GM19438 (cell line): ENCODE measurements at regions not wholly inside any gene's neighbourhood (a gene's known extent, or its start where the extent isn't known, plus 50 kb on each side); places are given as distances from the start of the nearest gene placed in this dataset.
"Not testable (repeated sequence)": the region's sequence is repeated elsewhere in the genome, so short reads cannot be mapped to it uniquely, and the experiment has no call there.

Experiments used
- ATAC-seq: cut with Tn5 transposase; IDR thresholded peaks from one replicate; pipeline ENCODE4 v1.9.1; 2021; ENCODE audit warnings: low read depth; ENCODE audit not compliant: unreplicated experiment

- ATAC-seq: not testable (repeated sequence)
These were observed 51.1 kb upstream of the BNC1 start for GRCh38 chr15:83335542-83335941.

- no peak for ATAC-seq
These were observed 54.9 kb upstream of the BNC1 start for GRCh38 chr15:83339396-83339795.

- ATAC-seq: no peak
These were observed 55.6 kb upstream of the BNC1 start for GRCh38 chr15:83340087-83340486.

- ATAC-seq: no peak
These were observed 61.9 kb upstream of the BNC1 start for GRCh38 chr15:83346342-83346741.

GRCh38 chr15:83352119-83352518 is 67.7 kb upstream of the BNC1 start:
- no peak for ATAC-seq

- ATAC-seq: no peak
These were observed 72.3 kb upstream of the BNC1 start for GRCh38 chr15:83356501-83357399.

- ATAC-seq: no peak
These were observed 74.6 kb upstream of the BNC1 start for GRCh38 chr15:83358972-83359564.

GRCh38 chr15:83362706-83363105 is 78.2 kb upstream of the BNC1 start:
- ATAC-seq: no peak

GRCh38 chr15:83364501-83364900 is 80.0 kb upstream of the BNC1 start:
- no peak for ATAC-seq

GRCh38 chr15:83365370-83365938 is 81.0 kb upstream of the BNC1 start:
- no peak for ATAC-seq

- no peak for ATAC-seq
These were observed 74.7 kb upstream of the SH3GL3 start for GRCh38 chr15:83372434-83372891.

- ATAC-seq: no peak
These were observed 68.1 kb upstream of the SH3GL3 start for GRCh38 chr15:83378921-83379578.

- no peak for ATAC-seq
These were observed 67.6 kb upstream of the SH3GL3 start for GRCh38 chr15:83379579-83379959.

GRCh38 chr15:83380059-83380458 is 67.1 kb upstream of the SH3GL3 start:
- no peak for ATAC-seq

- peak; percentile 90 for ATAC-seq
These were observed 66.5 kb upstream of the SH3GL3 start for GRCh38 chr15:83380682-83381081.

- ATAC-seq: not testable (repeated sequence)
These were observed 63.5 kb upstream of the SH3GL3 start for GRCh38 chr15:83383608-83384139.

GRCh38 chr15:83396101-83396500 is 51.0 kb upstream of the SH3GL3 start:
- ATAC-seq: no peak
